ENCODE measurements at regions not wholly inside any gene's neighbourhood (a gene's known extent, or its start where the extent isn't known, plus 50 kb on each side); places are given as distances from the start of the nearest gene placed in this dataset.
"Not testable (repeated sequence)": the region's sequence is repeated elsewhere in the genome, so short reads cannot be mapped to it uniquely, and the experiment has no call there.

GRCh38 chr22:47351836-47352579 lies 589.6 kb downstream of the TBC1D22A start:
- no peak overlapping the region for H2AFZ ChIP-seq (ENCODE audit: low read length)
- H4K20me1 ChIP-seq (ENCODE audit: insufficient read depth, low read length, poor library complexity, severe bottlenecking), result no peaks in the 10 kb centered on the region
- no peaks in the 10 kb centered on the region for H3K27me3 ChIP-seq (ENCODE audit: insufficient read depth, low read length, poor library complexity, severe bottlenecking)
- TF ChIP-seq CTCF (conservative IDR thresholded peaks at IDR 0.05; ENCODE audit: low read length) (no peak), EZH2phosphoT487 (IDR thresholded peaks at IDR 0.05; ENCODE audit: borderline replicate concordance) (no peak)
- H3K9me2 ChIP-seq (replicated peaks; ENCODE audit: low read depth, low read length), result no peaks in the 10 kb centered on the region
- H3K79me2 ChIP-seq (ENCODE audit: insufficient read depth, low read length), result no peaks in the 10 kb centered on the region
- no peaks in the 10 kb centered on the region for H3F3A ChIP-seq (ENCODE audit: low read depth)
- no peak overlapping the region for H3K9ac ChIP-seq (ENCODE audit: low read depth, low read length, poor library complexity, severe bottlenecking)
- H3K4me2 ChIP-seq (ENCODE audit: low read depth, low read length, poor library complexity, severe bottlenecking), result no peak overlapping the region
- no peak overlapping the region for H3K4me3 ChIP-seq (ENCODE audit: low read length, poor library complexity, severe bottlenecking)
- peaks cover 22% of the 10 kb centered on the region; the same call in 1 of the 2 replicates for H3K9me3 ChIP-seq (ENCODE audit: insufficient read depth, low read depth, low read length)
- H3K4me1 ChIP-seq (ENCODE audit: insufficient read depth, low read length, poor library complexity, severe bottlenecking), result no peaks in the 10 kb centered on the region
- H3K36me3 ChIP-seq (ENCODE audit: insufficient read depth, low read length), result no peaks in the 10 kb centered on the region

GRCh38 chr22:47346287-47346686 lies 583.8 kb downstream of the TBC1D22A start:
- not testable (repeated sequence) for H4K20me1 ChIP-seq (ENCODE audit: insufficient read depth, low read length, poor library complexity, severe bottlenecking); H3K4me3 ChIP-seq (ENCODE audit: low read length, poor library complexity, severe bottlenecking); H2AFZ ChIP-seq (ENCODE audit: low read length); H3K27me3 ChIP-seq (ENCODE audit: insufficient read depth, low read length, poor library complexity, severe bottlenecking); H3K9me2 ChIP-seq (replicated peaks; ENCODE audit: low read depth, low read length); H3K9ac ChIP-seq (ENCODE audit: low read depth, low read length, poor library complexity, severe bottlenecking); H3F3A ChIP-seq (ENCODE audit: low read depth); H3K4me2 ChIP-seq (ENCODE audit: low read depth, low read length, poor library complexity, severe bottlenecking); H3K79me2 ChIP-seq (ENCODE audit: insufficient read depth, low read length); H3K4me1 ChIP-seq (ENCODE audit: insufficient read depth, low read length, poor library complexity, severe bottlenecking); H3K36me3 ChIP-seq (ENCODE audit: insufficient read depth, low read length)
- H3K9me3 ChIP-seq (ENCODE audit: insufficient read depth, low read depth, low read length), result peaks cover 11% of the 10 kb centered on the region; the same call in 1 of the 2 replicates

- TF ChIP-seq CTCF (conservative IDR thresholded peaks at IDR 0.05; ENCODE audit: low read length) (no peak), EZH2phosphoT487 (IDR thresholded peaks at IDR 0.05; ENCODE audit: borderline replicate concordance) (no peak)
- H3K9me3 ChIP-seq (ENCODE audit: insufficient read depth, low read depth, low read length), result peaks cover 11% of the 10 kb centered on the region; the same call in 1 of the 2 replicates
- no peaks in the 10 kb centered on the region for H3F3A ChIP-seq (ENCODE audit: low read depth)
- H2AFZ ChIP-seq (ENCODE audit: low read length), result no peak overlapping the region
- no peak overlapping the region for H3K9ac ChIP-seq (ENCODE audit: low read depth, low read length, poor library complexity, severe bottlenecking)
- H3K27me3 ChIP-seq (ENCODE audit: insufficient read depth, low read length, poor library complexity, severe bottlenecking), result no peaks in the 10 kb centered on the region
- no peaks in the 10 kb centered on the region for H3K4me1 ChIP-seq (ENCODE audit: insufficient read depth, low read length, poor library complexity, severe bottlenecking)
- no peaks in the 10 kb centered on the region for H3K79me2 ChIP-seq (ENCODE audit: insufficient read depth, low read length)
- no peak overlapping the region for H3K4me3 ChIP-seq (ENCODE audit: low read length, poor library complexity, severe bottlenecking)
- no peaks in the 10 kb centered on the region for H4K20me1 ChIP-seq (ENCODE audit: insufficient read depth, low read length, poor library complexity, severe bottlenecking)
- no peak overlapping the region for H3K4me2 ChIP-seq (ENCODE audit: low read depth, low read length, poor library complexity, severe bottlenecking)
- H3K36me3 ChIP-seq (ENCODE audit: insufficient read depth, low read length), result no peaks in the 10 kb centered on the region
- no peaks in the 10 kb centered on the region for H3K9me2 ChIP-seq (replicated peaks; ENCODE audit: low read depth, low read length)
These were observed 582.6 kb downstream of the TBC1D22A start for GRCh38 chr22:47345025-47345424.

GRCh38 chr22:47344414-47344813 lies 582.0 kb downstream of the TBC1D22A start:
- no peaks in the 10 kb centered on the region for H4K20me1 ChIP-seq (ENCODE audit: insufficient read depth, low read length, poor library complexity, severe bottlenecking)
- no peaks in the 10 kb centered on the region for H3K27me3 ChIP-seq (ENCODE audit: insufficient read depth, low read length, poor library complexity, severe bottlenecking)
- no peak overlapping the region for H2AFZ ChIP-seq (ENCODE audit: low read length)
- no peak overlapping the region for H3K9ac ChIP-seq (ENCODE audit: low read depth, low read length, poor library complexity, severe bottlenecking)
- no peak overlapping the region for H3K4me2 ChIP-seq (ENCODE audit: low read depth, low read length, poor library complexity, severe bottlenecking)
- no peak overlapping the region for H3K4me3 ChIP-seq (ENCODE audit: low read length, poor library complexity, severe bottlenecking)
- no peaks in the 10 kb centered on the region for H3K9me2 ChIP-seq (replicated peaks; ENCODE audit: low read depth, low read length)
- TF ChIP-seq EZH2phosphoT487 (IDR thresholded peaks at IDR 0.05; ENCODE audit: borderline replicate concordance), result no peak
- no peak for TF ChIP-seq CTCF (conservative IDR thresholded peaks at IDR 0.05; ENCODE audit: low read length)
- H3K9me3 ChIP-seq (ENCODE audit: insufficient read depth, low read depth, low read length), result peaks cover 11% of the 10 kb centered on the region; the same call in 1 of the 2 replicates
- no peaks in the 10 kb centered on the region for H3K79me2 ChIP-seq (ENCODE audit: insufficient read depth, low read length)
- H3K36me3 ChIP-seq (ENCODE audit: insufficient read depth, low read length), result no peaks in the 10 kb centered on the region
- H3K4me1 ChIP-seq (ENCODE audit: insufficient read depth, low read length, poor library complexity, severe bottlenecking), result no peaks in the 10 kb centered on the region
- H3F3A ChIP-seq (ENCODE audit: low read depth), result no peaks in the 10 kb centered on the region
